OCI-LY1 (cell line): ENCODE measurements at regions not wholly inside any gene's neighbourhood (a gene's known extent, or its start where the extent isn't known, plus 50 kb on each side); places are given as distances from the start of the nearest gene placed in this dataset.

ENCODE experiments used
- H2AFZ ChIP-seq: fragments of 200-600 bp; sonication (generic), shearing (Covaris generic); 2 replicates; pipeline ENCODE4 v1.6.0; 2014; ENCODE audit warnings: antibody characterized with exemption, mild to moderate bottlenecking, low read length
- H3F3A ChIP-seq: fragments of 200-600 bp; sonication (generic), shearing (Covaris generic); 2 replicates; pipeline ENCODE4 v1.6.0; 2014; ENCODE audit warnings: mild to moderate bottlenecking, antibody characterized with exemption, low read length, moderate library complexity; ENCODE audit not compliant: insufficient read depth
- H3K27ac ChIP-seq: fragments of 200-600 bp; sonication (generic); 2 replicates; pipeline ENCODE4 v1.5.1; 2014; ENCODE audit warnings: low read length, mixed run types, mild to moderate bottlenecking, low read depth; ENCODE audit not compliant: poor library complexity, severe bottlenecking
- H3K27me3 ChIP-seq: fragments of 200-600 bp; sonication (generic); 2 replicates; pipeline ENCODE4 v1.6.0; 2014; ENCODE audit warnings: antibody characterized with exemption, mild to moderate bottlenecking, low read length, moderate library complexity; ENCODE audit not compliant: insufficient read depth
- H3K36me3 ChIP-seq: fragments of 200-600 bp; sonication (generic); 2 replicates; pipeline ENCODE4 v1.6.1; 2014; ENCODE audit warnings: mild to moderate bottlenecking, antibody characterized with exemption, low read length, moderate library complexity, mixed read lengths; ENCODE audit not compliant: insufficient read depth
- H3K4me1 ChIP-seq: fragments of 200-600 bp; sonication (generic); 2 replicates; pipeline ENCODE4 v1.5.1; 2014; ENCODE audit warnings: mild to moderate bottlenecking, low read length, moderate library complexity; ENCODE audit not compliant: insufficient read depth, severe bottlenecking
- H3K4me2 ChIP-seq: fragments of 200-600 bp; sonication (generic), shearing (Covaris generic); 2 replicates; pipeline ENCODE4 v1.6.1; 2014; ENCODE audit warnings: low read length
- H3K4me3 ChIP-seq: fragments of 200-600 bp; sonication (generic); 2 replicates; pipeline ENCODE4 v1.5.1; 2014; ENCODE audit warnings: low read length, low read depth, mild to moderate bottlenecking, mixed read lengths; ENCODE audit not compliant: poor library complexity, severe bottlenecking
- H3K79me2 ChIP-seq: fragments of 200-600 bp; shearing (Covaris generic); 2 replicates; pipeline ENCODE4 v1.6.1; 2016; ENCODE audit warnings: mixed run types, low read length, mixed read lengths; ENCODE audit not compliant: insufficient read depth
- H3K9ac ChIP-seq: fragments of 200-600 bp; sonication (generic), shearing (Covaris generic); 2 replicates; pipeline ENCODE4 v1.6.1; 2014; ENCODE audit warnings: mild to moderate bottlenecking, low read length, mixed read lengths
- H3K9me2 ChIP-seq: fragments of 200-600 bp; sonication (generic), shearing (Covaris generic); 2 replicates; pipeline ENCODE4 v1.6.1; 2014; ENCODE audit warnings: low read depth, mild to moderate bottlenecking, low read length, mixed read lengths
- H3K9me3 ChIP-seq: fragments of 200-600 bp; shearing (Covaris generic); 2 replicates; pipeline ENCODE4 v1.6.1; 2014; ENCODE audit warnings: low read length, mixed read lengths
- H4K20me1 ChIP-seq: fragments of 200-600 bp; sonication (generic), shearing (Covaris generic); 2 replicates; pipeline ENCODE4 v1.6.0; 2016; ENCODE audit warnings: mild to moderate bottlenecking, low read length; ENCODE audit not compliant: insufficient read depth
- CTCF ChIP-seq: fragments of 200-600 bp; sonication (generic), shearing (Covaris generic); IDR thresholded peaks from 2 replicates; pipeline ENCODE4 v1.5.1; 2017; ENCODE audit warnings: mild to moderate bottlenecking, antibody characterized with exemption, low read length, moderate library complexity, mixed read lengths
- EZH2 ChIP-seq: fragments of 200-600 bp; sonication (generic), shearing (Covaris generic); IDR thresholded peaks from 2 replicates; pipeline ENCODE4 v1.8.0; 2017; ENCODE audit warnings: borderline replicate concordance, mixed run types, mild to moderate bottlenecking, antibody characterized with exemption, low read length, moderate library complexity, mixed read lengths

- Histone ChIP-seq H4K20me1 (no peaks in the 10 kb centered on the region), H3K4me3 (no peak overlapping the region), H3F3A (no peaks in the 10 kb centered on the region), H3K27me3 (no peaks in the 10 kb centered on the region), H3K9me2 (no peaks in the 10 kb centered on the region), H3K9me3 (no peaks in the 10 kb centered on the region), H3K9ac (no peak overlapping the region), H3K4me1 (no peaks in the 10 kb centered on the region), H3K4me2 (no peak overlapping the region), H2AFZ (no peak overlapping the region), H3K79me2 (no peaks in the 10 kb centered on the region), H3K27ac (no peak overlapping the region), H3K36me3 (no peaks in the 10 kb centered on the region)
- TF ChIP-seq EZH2, result no peak
- no peak for TF ChIP-seq CTCF
Measured at GRCh38 chr17:5772720-5773119, 188.4 kb upstream of the NLRP1 start.

GRCh38 chr17:5773816-5774360 lies 189.6 kb upstream of the NLRP1 start:
- Histone ChIP-seq H3K36me3 (no peaks in the 10 kb centered on the region), H3K9ac (no peak overlapping the region), H3K27me3 (no peaks in the 10 kb centered on the region), H3F3A (no peaks in the 10 kb centered on the region), H4K20me1 (no peaks in the 10 kb centered on the region), H3K4me2 (no peak overlapping the region), H3K9me3 (no peaks in the 10 kb centered on the region), H3K27ac (no peak overlapping the region), H2AFZ (no peak overlapping the region), H3K79me2 (no peaks in the 10 kb centered on the region), H3K4me1 (no peaks in the 10 kb centered on the region), H3K9me2 (no peaks in the 10 kb centered on the region), H3K4me3 (no peak overlapping the region)
- TF ChIP-seq CTCF (no peak), EZH2 (no peak)

GRCh38 chr17:5775098-5775497 lies 190.8 kb upstream of the NLRP1 start:
- Histone ChIP-seq H4K20me1 (no peaks in the 10 kb centered on the region), H3K36me3 (no peaks in the 10 kb centered on the region), H3K4me2 (no peak overlapping the region), H3K9me3 (no peaks in the 10 kb centered on the region), H3K4me3 (no peak overlapping the region), H3K9me2 (no peaks in the 10 kb centered on the region), H3K27ac (no peak overlapping the region), H3F3A (no peaks in the 10 kb centered on the region), H3K27me3 (no peaks in the 10 kb centered on the region), H3K4me1 (no peaks in the 10 kb centered on the region), H2AFZ (no peak overlapping the region), H3K79me2 (no peaks in the 10 kb centered on the region), H3K9ac (no peak overlapping the region)
- TF ChIP-seq CTCF (no peak), EZH2 (no peak)
